ENCODE measurements at regions not wholly inside any gene's neighbourhood (a gene's known extent, or its start where the extent isn't known, plus 50 kb on each side); places are given as distances from the start of the nearest gene placed in this dataset.

DNA sequence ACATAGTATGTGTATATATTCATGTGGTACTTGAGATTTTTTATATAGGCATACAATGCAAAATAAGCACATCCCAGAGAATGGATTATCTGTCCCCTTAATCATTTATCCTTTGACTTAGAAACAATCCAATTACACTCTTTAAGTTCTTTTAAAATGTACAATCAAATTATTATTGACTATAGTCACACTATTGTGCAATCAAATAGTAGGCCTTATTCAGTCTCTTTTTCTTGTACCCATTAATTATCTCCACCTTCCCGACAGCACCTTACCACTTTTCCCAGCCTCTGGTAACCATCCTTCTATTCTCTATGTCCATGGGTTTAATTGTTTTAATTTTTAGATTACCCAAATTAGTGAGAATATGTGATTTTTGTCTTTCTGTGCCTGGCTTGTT is 914.1 kb downstream of the CCDC85A start:
- Histone ChIP-seq H3K36me3 (ENCODE audit: control insufficient read depth, insufficient read depth, low read length) (no peaks in the 10 kb centered on the region), H3K4me3 (ENCODE audit: low read depth, low read length) (no peak overlapping the region), H3K27ac (ENCODE audit: low read depth, low read length) (no peak overlapping the region), H3K4me1 (ENCODE audit: control insufficient read depth, insufficient read depth, low read length) (no peaks in the 10 kb centered on the region), H3K9me3 (ENCODE audit: control insufficient read depth, insufficient read depth, low read length) (peaks cover 4% of the 10 kb centered on the region), H3K27me3 (ENCODE audit: control insufficient read depth, insufficient read depth, low read length) (no peaks in the 10 kb centered on the region)
- DNase-seq (ENCODE audit: low read depth in 4 of 6, low spot score in 6 of 6), result no peak
- WGBS (ENCODE audit: insufficient coverage), result no CpG with 5 or more reads among the region's 1 CpG

- H3K4me1 ChIP-seq (ENCODE audit: control insufficient read depth, insufficient read depth, low read length), result no peaks in the 10 kb centered on the region
- no peak for DNase-seq (ENCODE audit: low read depth in 4 of 6, low spot score in 6 of 6)
- no peaks in the 10 kb centered on the region for H3K27me3 ChIP-seq (ENCODE audit: control insufficient read depth, insufficient read depth, low read length)
- no peaks in the 10 kb centered on the region for H3K36me3 ChIP-seq (ENCODE audit: control insufficient read depth, insufficient read depth, low read length)
- no peaks in the 10 kb centered on the region for H3K9me3 ChIP-seq (ENCODE audit: control insufficient read depth, insufficient read depth, low read length)
- no peak overlapping the region for H3K4me3 ChIP-seq (ENCODE audit: low read depth, low read length)
- no peak overlapping the region for H3K27ac ChIP-seq (ENCODE audit: low read depth, low read length)
Measured at GRCh38 chr2:57100436-57100835, 916.6 kb downstream of the CCDC85A start.

- Histone ChIP-seq H3K4me3 (ENCODE audit: low read depth, low read length) (no peak overlapping the region), H3K27ac (ENCODE audit: low read depth, low read length) (no peak overlapping the region), H3K9me3 (ENCODE audit: control insufficient read depth, insufficient read depth, low read length) (no peaks in the 10 kb centered on the region), H3K4me1 (ENCODE audit: control insufficient read depth, insufficient read depth, low read length) (no peaks in the 10 kb centered on the region), H3K36me3 (ENCODE audit: control insufficient read depth, insufficient read depth, low read length) (no peaks in the 10 kb centered on the region), H3K27me3 (ENCODE audit: control insufficient read depth, insufficient read depth, low read length) (no peaks in the 10 kb centered on the region)
- no peak for DNase-seq (ENCODE audit: low read depth in 4 of 6, low spot score in 6 of 6)
- WGBS (ENCODE audit: insufficient coverage), result 70% methylated on average over 2 of the region's 4 CpGs
Measured at GRCh38 chr2:57105694-57106093, 921.9 kb downstream of the CCDC85A start.

GRCh38 chr2:57107353-57107752 is 923.6 kb downstream of the CCDC85A start:
- no CpG with 5 or more reads among the region's 2 CpGs for WGBS (ENCODE audit: insufficient coverage)
- Histone ChIP-seq H3K36me3 (ENCODE audit: control insufficient read depth, insufficient read depth, low read length) (no peaks in the 10 kb centered on the region), H3K4me3 (ENCODE audit: low read depth, low read length) (no peak overlapping the region), H3K4me1 (ENCODE audit: control insufficient read depth, insufficient read depth, low read length) (no peaks in the 10 kb centered on the region), H3K27ac (ENCODE audit: low read depth, low read length) (no peak overlapping the region), H3K27me3 (ENCODE audit: control insufficient read depth, insufficient read depth, low read length) (no peaks in the 10 kb centered on the region), H3K9me3 (ENCODE audit: control insufficient read depth, insufficient read depth, low read length) (no peaks in the 10 kb centered on the region)
- DNase-seq (ENCODE audit: low read depth in 4 of 6, low spot score in 6 of 6), result no peak

DNA sequence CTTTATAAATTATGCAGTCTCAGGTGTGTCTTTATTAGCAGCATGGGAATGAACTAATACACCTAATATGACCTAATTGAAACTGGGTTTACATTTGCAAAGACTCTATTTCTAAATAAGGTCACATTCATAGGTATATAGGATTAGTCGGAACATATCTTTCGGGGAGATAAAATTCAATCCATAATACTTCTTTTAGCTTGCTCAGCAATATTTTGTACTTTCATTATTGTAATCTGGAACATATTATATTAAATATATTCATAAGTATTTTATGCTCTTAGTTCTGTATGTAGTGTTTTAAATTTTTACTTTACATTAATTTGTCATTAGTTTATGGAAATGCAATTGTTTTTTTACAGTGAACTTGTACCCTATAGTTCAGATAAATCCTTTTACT is 927.7 kb downstream of the CCDC85A start:
- Histone ChIP-seq H3K36me3 (ENCODE audit: control insufficient read depth, insufficient read depth, low read length) (no peaks in the 10 kb centered on the region), H3K27ac (ENCODE audit: low read depth, low read length) (no peak overlapping the region), H3K4me1 (ENCODE audit: control insufficient read depth, insufficient read depth, low read length) (no peaks in the 10 kb centered on the region), H3K27me3 (ENCODE audit: control insufficient read depth, insufficient read depth, low read length) (no peaks in the 10 kb centered on the region), H3K4me3 (ENCODE audit: low read depth, low read length) (no peak overlapping the region), H3K9me3 (ENCODE audit: control insufficient read depth, insufficient read depth, low read length) (no peaks in the 10 kb centered on the region)
- no peak for DNase-seq (ENCODE audit: low read depth in 4 of 6, low spot score in 6 of 6)
- WGBS (ENCODE audit: insufficient coverage), result no CpG with 5 or more reads among the region's 2 CpGs

DNA sequence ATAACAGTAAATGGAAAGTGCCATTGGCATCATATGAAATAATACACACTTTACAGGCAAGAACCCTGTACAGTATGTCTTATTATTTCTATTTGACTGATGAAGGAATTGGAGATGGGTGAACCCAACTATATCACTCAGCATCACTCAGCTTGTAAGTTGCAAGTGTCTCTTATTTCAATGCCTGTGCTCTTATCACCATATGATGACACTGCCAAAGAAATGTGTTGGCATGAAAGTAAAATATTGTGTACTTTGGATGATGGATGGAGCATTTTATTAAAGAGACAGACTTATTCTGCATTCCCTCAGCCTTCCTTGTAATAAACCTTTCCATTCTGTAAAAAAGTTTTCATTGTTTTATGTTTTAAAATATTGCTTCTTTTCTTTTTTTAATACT is 927.5 kb upstream of the VRK2 start:
- Histone ChIP-seq H3K27me3 (ENCODE audit: control insufficient read depth, insufficient read depth, low read length) (no peaks in the 10 kb centered on the region), H3K27ac (ENCODE audit: low read depth, low read length) (no peak overlapping the region), H3K9me3 (ENCODE audit: control insufficient read depth, insufficient read depth, low read length) (no peaks in the 10 kb centered on the region), H3K4me3 (ENCODE audit: low read depth, low read length) (no peak overlapping the region), H3K36me3 (ENCODE audit: control insufficient read depth, insufficient read depth, low read length) (no peaks in the 10 kb centered on the region), H3K4me1 (ENCODE audit: control insufficient read depth, insufficient read depth, low read length) (no peaks in the 10 kb centered on the region)
- DNase-seq (ENCODE audit: low read depth in 4 of 6, low spot score in 6 of 6), result peak in 1 of 6 donors; percentile 17

DNA sequence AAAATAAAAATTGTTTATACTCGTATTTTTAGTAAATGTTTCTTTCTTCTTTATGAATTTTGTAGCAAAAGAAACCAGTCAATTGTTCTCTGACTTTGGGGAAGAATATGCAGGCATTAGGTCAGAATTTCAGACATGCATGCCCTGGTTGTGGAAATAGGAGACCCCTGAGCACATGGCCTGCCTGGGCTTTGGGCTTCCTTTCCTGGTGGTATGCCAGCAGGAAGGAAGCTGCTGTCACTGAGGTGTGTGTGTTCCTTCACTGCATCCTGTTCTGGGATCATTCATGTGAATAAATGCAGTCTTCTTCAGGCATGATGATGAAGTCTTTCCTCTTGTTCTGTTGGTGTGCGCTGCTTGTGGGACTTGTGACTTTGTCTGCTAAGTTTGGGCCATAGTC is 920.2 kb upstream of the VRK2 start:
- no peak for DNase-seq (ENCODE audit: low read depth in 4 of 6, low spot score in 6 of 6)
- H3K27me3 ChIP-seq (ENCODE audit: control insufficient read depth, insufficient read depth, low read length), result no peaks in the 10 kb centered on the region
- H3K27ac ChIP-seq (ENCODE audit: low read depth, low read length), result no peak overlapping the region
- H3K4me3 ChIP-seq (ENCODE audit: low read depth, low read length), result no peak overlapping the region
- no peaks in the 10 kb centered on the region for H3K36me3 ChIP-seq (ENCODE audit: control insufficient read depth, insufficient read depth, low read length)
- H3K9me3 ChIP-seq (ENCODE audit: control insufficient read depth, insufficient read depth, low read length), result no peaks in the 10 kb centered on the region
- WGBS (ENCODE audit: insufficient coverage), result no CpG with 5 or more reads among the region's 2 CpGs
- H3K4me1 ChIP-seq (ENCODE audit: control insufficient read depth, insufficient read depth, low read length), result no peaks in the 10 kb centered on the region

DNA sequence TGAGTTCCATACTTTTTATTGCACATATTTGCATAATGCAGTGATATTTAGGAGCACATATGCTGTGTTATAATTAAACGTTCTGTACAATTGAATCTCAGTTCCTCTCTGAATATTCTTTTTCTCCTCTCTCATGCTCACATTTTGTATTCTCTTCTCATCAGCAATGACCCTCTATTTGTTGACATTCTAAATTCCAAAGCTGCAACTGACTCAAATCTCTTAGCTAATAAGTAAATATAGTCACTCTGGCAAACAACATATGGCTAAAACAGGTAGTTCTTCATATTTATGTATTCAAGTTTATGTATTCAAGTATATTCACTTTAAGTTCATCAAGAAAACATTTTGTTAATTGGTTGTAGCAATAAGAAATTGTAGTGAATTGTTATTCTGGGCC is 907.4 kb upstream of the VRK2 start:
- no peaks in the 10 kb centered on the region for H3K36me3 ChIP-seq (ENCODE audit: control insufficient read depth, insufficient read depth, low read length)
- DNase-seq (ENCODE audit: low read depth in 4 of 6, low spot score in 6 of 6), result peak in 1 of 6 donors; percentile 5
- no CpG with 5 or more reads among the region's 1 CpG for WGBS (ENCODE audit: insufficient coverage)
- no peak overlapping the region for H3K4me3 ChIP-seq (ENCODE audit: low read depth, low read length)
- H3K27ac ChIP-seq (ENCODE audit: low read depth, low read length), result no peak overlapping the region
- no peaks in the 10 kb centered on the region for H3K9me3 ChIP-seq (ENCODE audit: control insufficient read depth, insufficient read depth, low read length)
- H3K4me1 ChIP-seq (ENCODE audit: control insufficient read depth, insufficient read depth, low read length), result no peaks in the 10 kb centered on the region
- H3K27me3 ChIP-seq (ENCODE audit: control insufficient read depth, insufficient read depth, low read length), result no peaks in the 10 kb centered on the region

DNA sequence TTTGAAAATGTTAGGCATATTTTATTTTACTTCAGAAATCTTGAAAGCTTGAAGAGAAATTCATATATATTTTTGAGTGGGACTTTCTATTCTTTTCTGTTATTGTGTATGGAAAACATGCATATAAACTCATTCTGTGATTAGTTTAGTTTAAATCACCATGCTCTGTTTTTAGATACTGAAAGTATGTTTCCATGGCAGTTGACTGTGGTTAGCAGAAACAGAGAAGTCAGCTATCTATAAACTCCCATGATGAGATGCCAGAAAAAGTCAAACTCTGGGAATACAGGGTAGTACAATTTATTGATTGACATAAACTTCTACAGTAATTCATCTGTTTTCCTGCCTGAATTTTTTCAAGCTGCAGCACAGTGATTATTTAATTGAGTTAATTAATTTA is 905.3 kb upstream of the VRK2 start:
- no peak overlapping the region for H3K4me3 ChIP-seq (ENCODE audit: low read depth, low read length)
- H3K36me3 ChIP-seq (ENCODE audit: control insufficient read depth, insufficient read depth, low read length), result no peaks in the 10 kb centered on the region
- H3K4me1 ChIP-seq (ENCODE audit: control insufficient read depth, insufficient read depth, low read length), result no peaks in the 10 kb centered on the region
- H3K27me3 ChIP-seq (ENCODE audit: control insufficient read depth, insufficient read depth, low read length), result no peaks in the 10 kb centered on the region
- H3K9me3 ChIP-seq (ENCODE audit: control insufficient read depth, insufficient read depth, low read length), result no peaks in the 10 kb centered on the region
- no peak overlapping the region for H3K27ac ChIP-seq (ENCODE audit: low read depth, low read length)
- DNase-seq (ENCODE audit: low read depth in 4 of 6, low spot score in 6 of 6), result no peak

DNA sequence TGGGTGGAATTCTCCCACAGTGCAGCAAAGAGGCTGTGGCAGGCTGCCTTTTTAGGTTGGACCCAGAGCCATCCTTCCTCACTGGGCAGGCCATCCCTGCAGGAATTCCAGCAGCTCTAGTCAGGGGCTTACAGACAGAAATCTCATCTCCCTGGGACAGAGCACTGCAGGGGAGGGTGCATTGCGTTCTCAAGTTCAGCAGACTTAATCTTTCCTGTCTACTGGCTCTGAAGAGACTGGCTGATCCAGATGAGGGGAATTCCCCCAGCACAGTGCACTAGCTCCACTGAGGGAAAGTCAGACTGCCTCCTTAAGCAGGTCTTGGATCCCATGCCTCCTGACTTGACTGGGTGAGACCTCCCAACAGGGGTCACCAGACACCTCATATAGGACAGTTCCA is 899.7 kb upstream of the VRK2 start:
- Histone ChIP-seq H3K4me3 (ENCODE audit: low read depth, low read length) (no peak overlapping the region), H3K27ac (ENCODE audit: low read depth, low read length) (no peak overlapping the region), H3K4me1 (ENCODE audit: control insufficient read depth, insufficient read depth, low read length) (no peaks in the 10 kb centered on the region), H3K27me3 (ENCODE audit: control insufficient read depth, insufficient read depth, low read length) (no peaks in the 10 kb centered on the region), H3K36me3 (ENCODE audit: control insufficient read depth, insufficient read depth, low read length) (no peaks in the 10 kb centered on the region), H3K9me3 (ENCODE audit: control insufficient read depth, insufficient read depth, low read length) (no peaks in the 10 kb centered on the region)
- DNase-seq (ENCODE audit: low read depth in 4 of 6, low spot score in 6 of 6), result no peak
- 91% methylated on average over 1 of the region's 1 CpG for WGBS (ENCODE audit: insufficient coverage)

Data from spinal cord (tissue), 9 donors.